K562 (cell line): ENCODE measurements at regions not wholly inside any gene's neighbourhood (a gene's known extent, or its start where the extent isn't known, plus 50 kb on each side); places are given as distances from the start of the nearest gene placed in this dataset.

Source experiments
- ATAC-seq: fragments of 200-7000 bp; cut with Tn5 transposase; 3 replicates; pipeline ENCODE4 v1.9.1; 2020; ENCODE audit warnings: moderate library complexity
- BruUV-seq: library from RNA; stranded (reverse); fragments of 400-500 nt; replicated peaks from 2 replicates; lab custom pipeline; 2021; lab: Mats Ljungman, UMichigan
- CTCF ChIA-PET: fragments of 300-600 bp; formaldehyde crosslinking; extraction: SDS; loops from one replicate; lab custom pipeline; 2021; ENCODE audit warnings: low intra/inter-chr PET ratio; lab: Yijun Ruan, JAX
- POLR2A ChIA-PET: fragments of 300-600, 350-650 bp; sonication (Branson Sonifier 250); formaldehyde crosslinking; extraction: SDS; loops from one replicate; lab custom pipeline; 2021; ENCODE audit warnings: antibody characterized with exemption, inconsistent platforms; lab: Yijun Ruan, JAX
- DNase-seq, 4 experiments: peaks; one replicate each; pipeline versions ENCODE4 v3.0.0 to v3.0.0-alpha.2; 2011 to 2018; ENCODE audit warnings: low spot score in 3 of 4, mixed read lengths in 3 of 4; ENCODE audit errors: extremely low read depth in 1 of 4
- FAIRE-seq: peaks from 2 replicates; lab custom pipeline; 2011; peaks lifted over from hg19 to GRCh38; lab: Jason Lieb, UNC
- H2AFZ ChIP-seq: 2 replicates; pipeline ENCODE4 v1.6.0; 2011; ENCODE audit warnings: low read depth, low read length, control low read depth, inconsistent platforms
- H3K27ac ChIP-seq: fragments of 200-600 bp; 3 replicates; pipeline ENCODE4 v1.8.0; 2011; ENCODE audit warnings: low read depth, mild to moderate bottlenecking, control low read depth, inconsistent platforms, low read length, moderate library complexity, mixed read lengths; ENCODE audit errors: extremely low read depth
- H3K27me3 ChIP-seq, 2 experiments: fragments of 300-600 bp in 1 of 2; 2 replicates in 1 of 2; 3 replicates in 1 of 2; pipeline versions ENCODE4 v1.6.0 to v1.8.0; 2011; ENCODE audit warnings: inconsistent platforms in 2 of 2, low read length in 2 of 2, mild to moderate bottlenecking in 1 of 2, mixed read lengths in 1 of 2, moderate library complexity in 1 of 2; ENCODE audit not compliant: control insufficient read depth in 2 of 2, insufficient read depth in 2 of 2
- H3K36me3 ChIP-seq: fragments of 300-600 bp; 3 replicates; pipeline ENCODE4 v1.8.0; 2011; ENCODE audit warnings: mild to moderate bottlenecking, low read length, inconsistent platforms; ENCODE audit not compliant: control insufficient read depth, insufficient read depth
- H3K4me1 ChIP-seq, 2 experiments: fragments of 200-600 bp in 1 of 2; replicated peaks in 1 of 2; 2 replicates in 1 of 2; 3 replicates in 1 of 2; pipeline versions ENCODE4 v1.5.1 to v1.8.0; 2011; ENCODE audit warnings: inconsistent platforms in 2 of 2, low read length in 2 of 2, mild to moderate bottlenecking in 1 of 2, mixed read lengths in 1 of 2, moderate library complexity in 1 of 2; ENCODE audit not compliant: control insufficient read depth in 2 of 2, insufficient read depth in 2 of 2
- H3K4me2 ChIP-seq: 2 replicates; pipeline ENCODE4 v1.6.1; 2011; ENCODE audit warnings: low read length, control low read depth, inconsistent platforms, mixed read lengths; ENCODE audit not compliant: insufficient read depth
- H3K4me3 ChIP-seq: fragments of 200-600 bp; sonication (generic), shearing (Covaris generic); 2 replicates; pipeline ENCODE4 v1.5.1; 2016; ENCODE audit warnings: control low read depth, inconsistent platforms
- H3K79me2 ChIP-seq: fragments of 200-600 bp; 3 replicates; pipeline ENCODE4 v1.8.0; 2011; ENCODE audit warnings: low read length, inconsistent platforms; ENCODE audit not compliant: control insufficient read depth, insufficient read depth
- H3K9ac ChIP-seq, 2 experiments: 2 replicates each; pipeline versions ENCODE4 v1.6.0 to v1.6.1; 2011; ENCODE audit warnings: low read depth in 2 of 2, low read length in 2 of 2, control low read depth in 1 of 2, inconsistent platforms in 1 of 2, mild to moderate bottlenecking in 1 of 2, mixed read lengths in 1 of 2; ENCODE audit not compliant: insufficient read depth in 1 of 2
- H3K9me1 ChIP-seq: one replicate; pipeline ENCODE4 v1.6.0; 2011; ENCODE audit warnings: inconsistent platforms, mild to moderate bottlenecking, low read length, moderate library complexity; ENCODE audit not compliant: control insufficient read depth, insufficient read depth
- H3K9me3 ChIP-seq: replicated peaks from 2 replicates; pipeline ENCODE4 v1.5.1; 2011; ENCODE audit warnings: low read depth, low read length, inconsistent platforms; ENCODE audit not compliant: control insufficient read depth, insufficient read depth
- H4K20me1 ChIP-seq: replicated peaks from 2 replicates; pipeline ENCODE4 v1.6.1; 2011; ENCODE audit warnings: low read length, inconsistent platforms, mixed read lengths; ENCODE audit not compliant: control insufficient read depth, insufficient read depth
- ARID1B ChIP-seq: fragments of 450-650 bp; IDR thresholded peaks from 2 replicates; pipeline ENCODE4 v1.6.1; 2016; ENCODE audit warnings: antibody characterized with exemption, mild to moderate bottlenecking, inconsistent platforms
- CBFA2T3 ChIP-seq: fragments of 450-650 bp; IDR thresholded peaks from 2 replicates; pipeline ENCODE4 v1.6.1; 2017
- CBX5 ChIP-seq: IDR thresholded peaks from 2 replicates; pipeline ENCODE4 v1.6.1; 2014; ENCODE audit warnings: low read depth, borderline replicate concordance
- DPF2 ChIP-seq: fragments of 450-650 bp; IDR thresholded peaks from 2 replicates; pipeline ENCODE4 v1.6.1; 2016
- EP300 ChIP-seq: IDR thresholded peaks from 2 replicates; pipeline ENCODE4 v1.6.1; 2012; ENCODE audit warnings: low read length, improper control_type of control experiment
- GABPB2 ChIP-seq: fragments of 250-450 bp; sonication (Bioruptor Pico); conservative IDR thresholded peaks from 2 replicates; pipeline ENCODE4 v1.5.1; 2021; ENCODE audit warnings: mild to moderate bottlenecking
- GATAD2B ChIP-seq: fragments of 450-650 bp; IDR thresholded peaks from 2 replicates; pipeline ENCODE4 v1.6.1; 2017; ENCODE audit warnings: mild to moderate bottlenecking, borderline replicate concordance
- HDAC6 ChIP-seq: IDR thresholded peaks from 2 replicates; pipeline ENCODE4 v1.6.1; 2012; ENCODE audit warnings: low read depth, mild to moderate bottlenecking, control low read depth, inconsistent platforms, low read length, moderate library complexity
- RAD21 ChIP-seq, 2 experiments: fragments of 250-450 bp in 1 of 2; fragments of 450-650 bp in 1 of 2; sonication (Bioruptor Pico) in 1 of 2; formaldehyde crosslinking in 1 of 2; IDR thresholded peaks in 1 of 2; conservative IDR thresholded peaks in 1 of 2; 2 replicates each; pipeline versions ENCODE4 v1.4.0 to v1.8.0; 2020 to 2022; ENCODE audit warnings: mild to moderate bottlenecking in 2 of 2, moderate library complexity in 1 of 2
- RBM17 ChIP-seq: fragments of 200-400 bp; formaldehyde crosslinking; IDR thresholded peaks from 2 replicates; pipeline ENCODE4 v1.6.1; 2017; ENCODE audit warnings: low read depth, mild to moderate bottlenecking, low read length, borderline replicate concordance
- RREB1 ChIP-seq: fragments of 250-450 bp; sonication (Bioruptor Pico); IDR thresholded peaks from 2 replicates; pipeline ENCODE4 v1.4.0; 2020
- ZNF408 ChIP-seq: fragments of 250-450 bp; sonication (Bioruptor Pico); IDR thresholded peaks from 2 replicates; pipeline ENCODE4 v1.4.0; 2020; ENCODE audit warnings: low read depth, mild to moderate bottlenecking, moderate library complexity
- in situ Hi-C: fragments of 300-500 bp; cut with MboI; formaldehyde crosslinking; loops from 4 replicates; pipeline ENCODE4 v1.15.0; 2018; ENCODE audit warnings: inconsistent platforms, mixed read lengths
- intact Hi-C: fragments of 100-400 bp; cut with micrococcal nuclease; formaldehyde crosslinking; loops from 2 replicates; pipeline ENCODE4 v1.14.2; 2022

- Histone ChIP-seq H3K4me2 (no peak overlapping the region), H3K36me3 (no peaks in the 10 kb centered on the region), H3K9me3 (no peaks in the 10 kb centered on the region), H3K27me3 (no peaks in the 10 kb centered on the region), H3K9me1 (no peaks in the 10 kb centered on the region), H3K27ac (no peak overlapping the region), H3K4me3 (no peak overlapping the region), H2AFZ (no peak overlapping the region), H4K20me1 (no peaks in the 10 kb centered on the region), H3K4me1 (no peaks in the 10 kb centered on the region), H3K9ac (no peak overlapping the region), H3K79me2 (no peaks in the 10 kb centered on the region)
- intact Hi-C loops (no loop called here), in situ Hi-C loops (no loop called here)
- BruUV-seq, result no TSS peak
- ChIA-PET POLR2A (no interaction called here), CTCF (no interaction called here)
- DNase-seq, result no peak
- FAIRE-seq, result no peak
- ATAC-seq, result no peak
- TF ChIP-seq EP300 (no peak), ZNF408 (no peak), ARID1B (no peak), DPF2 (no peak), HDAC6 (no peak), CBFA2T3 (no peak), GATAD2B (no peak), CBX5 (no peak), GABPB2 (CRISPR knock-in tag) (no peak), RREB1 (no peak), RAD21 (CRISPR knock-in tag; conservative IDR thresholded peaks at IDR 0.05 in 1 of 2, IDR thresholded peaks at IDR 0.05 in 1 of 2) (no peak), RBM17 (no peak)
- TF ChIP-seq, all 486 proteins: peak for 0
Observed at GRCh38 chr5:106649031-106649430, 1021.7 kb downstream of the EFNA5 start.
